NT2/D1 (cell line): ENCODE measurements at regions not wholly inside any gene's neighbourhood (a gene's known extent, or its start where the extent isn't known, plus 50 kb on each side); places are given as distances from the start of the nearest gene placed in this dataset.

Source experiments
- SUZ12 ChIP-seq: IDR thresholded peaks from 2 replicates; pipeline ENCODE4 v1.6.1; 2011; ENCODE audit not compliant: insufficient read length, insufficient read depth; ENCODE audit errors: extremely low read depth
- YY1 ChIP-seq: IDR thresholded peaks from 2 replicates; pipeline ENCODE4 v1.6.1; 2011; ENCODE audit not compliant: insufficient read length, insufficient read depth
- ZNF274 ChIP-seq: IDR thresholded peaks from 2 replicates; pipeline ENCODE4 v1.6.1; 2011; ENCODE audit warnings: mild to moderate bottlenecking, low read depth, low read length

DNA sequence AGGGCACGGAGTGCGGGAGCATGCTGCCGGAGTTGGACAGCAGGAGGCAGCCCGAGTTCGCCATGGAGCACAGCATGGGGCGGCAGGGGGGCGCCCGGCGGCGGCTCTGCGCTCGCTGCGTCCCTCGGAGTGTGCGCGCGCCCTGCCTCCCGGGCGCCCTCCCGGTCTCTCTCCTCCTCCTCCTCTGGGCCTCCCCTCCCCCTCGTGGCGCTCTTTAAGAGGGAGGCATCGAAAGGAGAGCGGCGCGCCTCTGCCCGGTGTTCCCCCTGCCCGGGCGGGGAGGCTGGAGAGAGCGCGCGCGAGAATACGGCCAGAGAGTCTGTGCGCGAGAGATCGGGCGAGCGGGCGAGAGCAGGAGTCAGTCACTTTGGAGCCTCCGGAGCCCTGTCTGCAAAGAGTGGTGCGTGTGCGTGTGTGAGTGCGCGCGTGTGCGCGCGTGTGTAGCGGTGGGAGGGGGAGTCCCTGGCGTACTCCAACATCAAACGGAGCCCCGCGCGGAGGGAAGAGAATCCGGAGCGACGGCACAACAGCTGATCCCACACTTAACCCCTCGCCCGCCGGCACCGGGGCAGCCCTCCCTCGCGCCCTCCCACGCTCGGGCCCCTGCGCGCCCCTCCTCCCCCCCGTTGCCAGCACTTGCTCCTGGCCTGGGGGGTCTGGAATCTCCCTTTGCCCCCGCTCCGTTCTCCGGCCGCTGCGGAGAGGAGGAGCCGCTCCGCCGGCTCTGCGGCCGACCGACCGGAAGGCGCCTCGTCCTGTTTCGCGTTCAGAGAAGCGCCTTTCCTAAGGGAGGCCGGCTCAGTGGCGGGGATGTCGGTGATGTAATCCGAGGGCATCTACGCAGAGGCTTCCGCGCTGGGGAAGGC lies 108.9 kb downstream of the ENGASE start:
- TF ChIP-seq ZNF274 (no peak), SUZ12 (no peak), YY1 (no peak)
